DOHH2 (cell line): ENCODE measurements at regions not wholly inside any gene's neighbourhood (a gene's known extent, or its start where the extent isn't known, plus 50 kb on each side); places are given as distances from the start of the nearest gene placed in this dataset.

Experiments used
- CTCF ChIP-seq: fragments of 200-600 bp; sonication (generic); IDR thresholded peaks from one replicate; pipeline ENCODE4 v1.5.1; 2014; ENCODE audit warnings: antibody characterized with exemption, mild to moderate bottlenecking, low read depth, low read length; ENCODE audit not compliant: poor library complexity, severe bottlenecking
- EZH2phosphoT487 ChIP-seq: fragments of 200-600 bp; sonication (generic); IDR thresholded peaks from 2 replicates; pipeline ENCODE4 v1.6.1; 2017; ENCODE audit warnings: borderline replicate concordance, mild to moderate bottlenecking, antibody characterized with exemption, low read length, moderate library complexity, mixed read lengths

- no peak for TF ChIP-seq CTCF
- TF ChIP-seq EZH2phosphoT487: no peak
These were observed 165.9 kb downstream of the SMC2 start for GRCh38 chr9:104260004-104260403.
